Suprapubic skin (tissue), 4 donors: ENCODE measurements at regions not wholly inside any gene's neighbourhood (a gene's known extent, or its start where the extent isn't known, plus 50 kb on each side); places are given as distances from the start of the nearest gene placed in this dataset.

ENCODE experiments used
- DNase-seq, 2 donors: peaks; one replicate each; pipeline ENCODE4 v3.0.0-alpha.2; 2019; ENCODE audit warnings: low spot score in 2 of 2
- H3K27ac ChIP-seq: fragments of 200-600 bp; sonication (generic); one replicate; pipeline ENCODE4 v1.5.1; 2019
- H3K27me3 ChIP-seq: fragments of 200-600 bp; sonication (generic); one replicate; pipeline ENCODE4 v1.5.1; 2019
- H3K36me3 ChIP-seq: fragments of 200-600 bp; sonication (generic); one replicate; pipeline ENCODE4 v1.5.1; 2019
- H3K4me1 ChIP-seq: fragments of 200-600 bp; sonication (generic); one replicate; pipeline ENCODE4 v1.5.1; 2019
- H3K4me3 ChIP-seq: fragments of 200-600 bp; sonication (generic); one replicate; pipeline ENCODE4 v1.5.1; 2019; ENCODE audit warnings: mild to moderate bottlenecking
- H3K9me3 ChIP-seq: fragments of 200-600 bp; sonication (generic); one replicate; pipeline ENCODE4 v1.5.1; 2019
- EP300 ChIP-seq: sonication (generic); formaldehyde crosslinking; IDR thresholded peaks from one replicate; pipeline ENCODE4 v1.6.1; 2017; ENCODE audit warnings: antibody characterized with exemption
- POLR2A ChIP-seq, 2 donors: fragments of 450-650 bp; IDR thresholded peaks; one replicate each; pipeline ENCODE4 v1.6.1; 2017; ENCODE audit warnings: antibody characterized with exemption in 2 of 2, mild to moderate bottlenecking in 2 of 2, moderate library complexity in 2 of 2
- POLR2AphosphoS5 ChIP-seq, 3 donors: sonication (generic); formaldehyde crosslinking; IDR thresholded peaks; one replicate each; pipeline ENCODE4 v1.6.1; 2017; ENCODE audit warnings: antibody characterized with exemption in 3 of 3
- whole genome bisulfite sequencing: methylation state at CpG from one replicate; pipeline ENCODE4 v1.1.5; 2018; 5-methylcytosine and 5-hydroxymethylcytosine counted together
- TF ChIP-seq, protein P1 (sequence below), 2 donors: fragments of 200-600 bp in 1 of 2; fragments of 450-650 bp in 1 of 2; sonication (generic) in 1 of 2; IDR thresholded peaks; one replicate each; pipeline ENCODE4 v1.5.1; 2016 to 2019; ENCODE audit warnings: antibody characterized with exemption in 2 of 2, mild to moderate bottlenecking in 1 of 2, moderate library complexity in 1 of 2

- 88% methylated on average over 4 of the region's 4 CpGs for WGBS
- no peak for DNase-seq
- H3K36me3 ChIP-seq: no peaks in the 10 kb centered on the region
Measured at GRCh38 chr18:23398401-23398800, 54.7 kb upstream of the RIOK3 start.

DNA sequence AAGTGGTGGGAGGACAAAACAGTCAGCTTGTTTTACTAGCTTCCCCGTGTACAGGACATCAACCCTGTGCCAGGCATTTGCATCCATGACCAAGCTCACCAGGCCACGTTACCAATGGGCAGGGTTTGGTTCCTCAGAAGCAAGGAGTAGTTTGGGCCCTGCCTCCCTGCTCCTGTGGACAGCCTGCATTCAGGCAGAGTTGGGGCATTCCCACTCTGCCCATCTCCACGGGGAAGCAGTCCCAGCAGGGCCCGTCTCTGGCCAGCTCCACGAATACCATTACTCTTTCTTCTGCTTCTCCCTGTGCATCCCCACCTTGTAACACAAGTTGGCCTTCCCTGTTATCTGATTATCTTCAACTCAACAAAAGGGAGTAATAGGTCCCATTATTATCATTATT lies 54.0 kb upstream of the RIOK3 start:
- H3K4me3 ChIP-seq: no peak overlapping the region
- WGBS: 77% methylated on average over 5 of the region's 5 CpGs
- H3K36me3 ChIP-seq: no peaks in the 10 kb centered on the region
- TF ChIP-seq, protein P1, sequence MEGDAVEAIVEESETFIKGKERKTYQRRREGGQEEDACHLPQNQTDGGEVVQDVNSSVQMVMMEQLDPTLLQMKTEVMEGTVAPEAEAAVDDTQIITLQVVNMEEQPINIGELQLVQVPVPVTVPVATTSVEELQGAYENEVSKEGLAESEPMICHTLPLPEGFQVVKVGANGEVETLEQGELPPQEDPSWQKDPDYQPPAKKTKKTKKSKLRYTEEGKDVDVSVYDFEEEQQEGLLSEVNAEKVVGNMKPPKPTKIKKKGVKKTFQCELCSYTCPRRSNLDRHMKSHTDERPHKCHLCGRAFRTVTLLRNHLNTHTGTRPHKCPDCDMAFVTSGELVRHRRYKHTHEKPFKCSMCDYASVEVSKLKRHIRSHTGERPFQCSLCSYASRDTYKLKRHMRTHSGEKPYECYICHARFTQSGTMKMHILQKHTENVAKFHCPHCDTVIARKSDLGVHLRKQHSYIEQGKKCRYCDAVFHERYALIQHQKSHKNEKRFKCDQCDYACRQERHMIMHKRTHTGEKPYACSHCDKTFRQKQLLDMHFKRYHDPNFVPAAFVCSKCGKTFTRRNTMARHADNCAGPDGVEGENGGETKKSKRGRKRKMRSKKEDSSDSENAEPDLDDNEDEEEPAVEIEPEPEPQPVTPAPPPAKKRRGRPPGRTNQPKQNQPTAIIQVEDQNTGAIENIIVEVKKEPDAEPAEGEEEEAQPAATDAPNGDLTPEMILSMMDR (IDR thresholded peaks at IDR 0.05): no peak
- no peak for TF ChIP-seq EP300
- TF ChIP-seq POLR2AphosphoS5 (IDR thresholded peaks at IDR 0.05): no peak
- TF ChIP-seq POLR2A (IDR thresholded peaks at IDR 0.05): no peak
- H3K27me3 ChIP-seq: no peaks in the 10 kb centered on the region
- H3K9me3 ChIP-seq: no peaks in the 10 kb centered on the region
- H3K27ac ChIP-seq: no peak overlapping the region
- H3K4me1 ChIP-seq: no peaks in the 10 kb centered on the region
- DNase-seq: no peak

More at GRCh38 chr18:23398401-23398800, 54.7 kb upstream of the RIOK3 start:
- H3K4me1 ChIP-seq: no peaks in the 10 kb centered on the region
- no peaks in the 10 kb centered on the region for H3K27me3 ChIP-seq
- H3K4me3 ChIP-seq: no peak overlapping the region
- TF ChIP-seq EP300: no peak
- TF ChIP-seq POLR2AphosphoS5 (IDR thresholded peaks at IDR 0.05): no peak
- TF ChIP-seq POLR2A (IDR thresholded peaks at IDR 0.05): no peak
- TF ChIP-seq, protein P1 (IDR thresholded peaks at IDR 0.05): no peak
- no peaks in the 10 kb centered on the region for H3K9me3 ChIP-seq
- no peak overlapping the region for H3K27ac ChIP-seq

DNA sequence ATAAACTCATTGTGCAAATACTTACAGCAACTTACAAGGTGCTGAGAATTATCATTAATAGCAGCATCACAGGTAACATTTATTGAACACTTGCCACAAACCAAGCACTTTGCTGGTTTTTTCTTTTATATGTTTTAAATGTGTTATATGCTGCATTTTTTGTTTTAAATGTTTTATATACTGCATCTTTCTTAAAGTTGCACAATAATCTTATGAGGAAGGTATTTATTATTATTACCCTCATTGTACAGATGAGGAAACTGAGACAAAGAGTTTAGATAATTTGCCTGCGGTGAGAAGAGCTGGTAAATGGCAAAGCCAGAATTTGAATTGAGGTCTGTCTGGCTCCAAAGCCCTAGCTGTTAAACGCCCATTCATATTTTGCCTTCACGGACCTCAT lies 52.2 kb upstream of the RIOK3 start:
- no peak for TF ChIP-seq POLR2A (IDR thresholded peaks at IDR 0.05)
- no peak for TF ChIP-seq EP300
- TF ChIP-seq POLR2AphosphoS5 (IDR thresholded peaks at IDR 0.05): no peak
- TF ChIP-seq, protein P1 (IDR thresholded peaks at IDR 0.05): no peak
- 93% methylated on average over 3 of the region's 3 CpGs for WGBS
- Histone ChIP-seq H3K4me3 (no peak overlapping the region), H3K9me3 (no peaks in the 10 kb centered on the region), H3K4me1 (no peaks in the 10 kb centered on the region), H3K27me3 (no peaks in the 10 kb centered on the region), H3K27ac (no peak overlapping the region), H3K36me3 (no peaks in the 10 kb centered on the region)
- no peak for DNase-seq

DNA sequence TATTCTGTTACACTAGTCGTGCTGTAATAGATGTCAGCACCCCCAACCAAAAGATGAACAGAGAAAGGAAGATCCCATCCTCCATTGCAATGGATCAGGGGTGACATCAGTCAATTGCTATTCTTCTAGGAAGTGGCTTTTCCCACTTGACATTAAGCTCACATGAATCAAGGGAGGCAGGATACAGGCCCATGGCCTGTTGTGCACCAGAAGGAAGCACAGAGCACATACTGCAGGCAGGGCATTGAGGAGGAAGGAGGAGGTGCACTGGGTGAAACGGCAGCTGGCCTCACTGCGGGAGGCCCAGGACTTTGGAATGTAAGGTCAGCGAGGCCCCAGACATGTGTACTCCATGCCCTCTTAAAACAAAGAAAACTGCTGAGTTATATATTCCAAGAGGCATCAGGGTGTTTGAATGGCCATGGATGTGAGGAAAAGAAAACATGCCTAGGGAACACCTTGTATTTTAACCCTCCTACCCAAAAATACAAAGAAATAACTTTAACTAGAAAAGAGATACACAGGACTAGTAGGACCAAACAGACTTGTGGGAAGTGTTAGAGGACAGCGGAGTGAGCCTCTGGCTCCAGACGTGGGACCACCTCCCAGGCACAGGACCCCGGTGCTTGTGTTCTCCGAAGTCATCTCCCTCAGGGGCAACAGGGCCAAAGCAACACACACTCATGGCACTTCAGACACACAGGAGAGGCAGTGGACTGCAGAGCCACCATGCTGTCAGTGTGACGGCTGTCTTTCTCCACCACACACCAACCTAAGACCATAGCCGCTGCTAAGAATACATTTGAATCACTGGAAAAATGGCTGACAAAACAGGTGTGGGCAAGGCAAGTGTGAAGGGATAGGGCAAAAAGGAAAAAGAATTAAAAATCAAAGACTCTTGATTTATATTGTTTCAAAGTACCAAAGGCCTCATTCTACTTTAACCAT lies 51.4 kb upstream of the RIOK3 start:
- DNase-seq: no peak
- TF ChIP-seq EP300 (no peak), POLR2AphosphoS5 (IDR thresholded peaks at IDR 0.05) (no peak), POLR2A (IDR thresholded peaks at IDR 0.05) (no peak)
- TF ChIP-seq, protein P1 (IDR thresholded peaks at IDR 0.05): no peak
- 90% methylated on average over 10 of the region's 10 CpGs for WGBS

More for the DNA sequence above, 51.4 kb upstream of the RIOK3 start:
- no peaks in the 10 kb centered on the region for H3K4me1 ChIP-seq
- H3K9me3 ChIP-seq: no peaks in the 10 kb centered on the region
- no peak overlapping the region for H3K27ac ChIP-seq
- H3K27me3 ChIP-seq: no peaks in the 10 kb centered on the region
- H3K36me3 ChIP-seq: no peaks in the 10 kb centered on the region
- H3K4me3 ChIP-seq: no peak overlapping the region
